T-helper 2 cell treated with Interferon-gamma antibody and Interleukin-4, amounts not matched to agents 5 μg/mL and 100 μg/mL, for 36 hours (primary cell): ENCODE measurements at regions not wholly inside any gene's neighbourhood (a gene's known extent, or its start where the extent isn't known, plus 50 kb on each side); places are given as distances from the start of the nearest gene placed in this dataset.

Source experiments
- DNase-seq: peaks from one replicate; pipeline ENCODE4 v3.0.0; 2021; ENCODE audit warnings: low spot score
- H3K27ac Mint-ChIP-seq: one replicate; pipeline ENCODE4 v1.8.0; 2021; ENCODE audit warnings: mild to moderate bottlenecking, mixed read lengths
- H3K27me3 Mint-ChIP-seq: one replicate; pipeline ENCODE4 v1.8.0; 2021; ENCODE audit warnings: low read depth, mixed read lengths
- H3K36me3 Mint-ChIP-seq: one replicate; pipeline ENCODE4 v1.8.0; 2021; ENCODE audit warnings: low read depth, mixed read lengths
- H3K4me1 Mint-ChIP-seq: one replicate; pipeline ENCODE4 v1.8.0; 2021; ENCODE audit warnings: low read depth, mixed read lengths
- H3K4me3 Mint-ChIP-seq: one replicate; pipeline ENCODE4 v1.8.0; 2022; ENCODE audit warnings: mild to moderate bottlenecking, moderate library complexity, mixed read lengths
- H3K9me3 Mint-ChIP-seq: one replicate; pipeline ENCODE4 v1.8.0; 2021; ENCODE audit warnings: mixed read lengths

- Mint-ChIP-seq H3K27me3 (no peaks in the 10 kb centered on the region), H3K4me1 (no peaks in the 10 kb centered on the region), H3K9me3 (peaks cover 31% of the 10 kb centered on the region), H3K27ac (no peak overlapping the region), H3K4me3 (no peak overlapping the region), H3K36me3 (no peaks in the 10 kb centered on the region)
- no peak for DNase-seq
Observed at GRCh38 chr13:90217275-90217674, 1130.2 kb upstream of the MIR17HG start.

GRCh38 chr13:90222758-90223157 lies 1124.7 kb upstream of the MIR17HG start:
- no peak overlapping the region for H3K4me3 Mint-ChIP-seq
- no peaks in the 10 kb centered on the region for H3K4me1 Mint-ChIP-seq
- DNase-seq, result no peak
- no peaks in the 10 kb centered on the region for H3K36me3 Mint-ChIP-seq
- H3K27ac Mint-ChIP-seq, result no peak overlapping the region
- no peaks in the 10 kb centered on the region for H3K27me3 Mint-ChIP-seq
- H3K9me3 Mint-ChIP-seq, result peaks cover 23% of the 10 kb centered on the region

GRCh38 chr13:90230311-90230710 lies 1117.2 kb upstream of the MIR17HG start:
- DNase-seq, result no peak
- Mint-ChIP-seq H3K9me3 (peaks cover 26% of the 10 kb centered on the region), H3K36me3 (no peaks in the 10 kb centered on the region), H3K4me3 (no peak overlapping the region), H3K27ac (no peak overlapping the region), H3K4me1 (no peaks in the 10 kb centered on the region), H3K27me3 (no peaks in the 10 kb centered on the region)

- H3K4me3 Mint-ChIP-seq, result no peak overlapping the region
- no peak for DNase-seq
- no peaks in the 10 kb centered on the region for H3K36me3 Mint-ChIP-seq
- no peaks in the 10 kb centered on the region for H3K27me3 Mint-ChIP-seq
- H3K27ac Mint-ChIP-seq, result no peak overlapping the region
- H3K9me3 Mint-ChIP-seq, result peaks cover 32% of the 10 kb centered on the region
- no peaks in the 10 kb centered on the region for H3K4me1 Mint-ChIP-seq
Observed at GRCh38 chr13:90232291-90232690, 1115.2 kb upstream of the MIR17HG start.

- H3K4me1 Mint-ChIP-seq, result no peaks in the 10 kb centered on the region
- peaks cover 37% of the 10 kb centered on the region for H3K9me3 Mint-ChIP-seq
- no peak for DNase-seq
- H3K4me3 Mint-ChIP-seq, result no peak overlapping the region
- no peak overlapping the region for H3K27ac Mint-ChIP-seq
- H3K27me3 Mint-ChIP-seq, result no peaks in the 10 kb centered on the region
- no peaks in the 10 kb centered on the region for H3K36me3 Mint-ChIP-seq
Observed at GRCh38 chr13:90233933-90234672, 1113.4 kb upstream of the MIR17HG start.

GRCh38 chr13:90237852-90238251 lies 1109.6 kb upstream of the MIR17HG start:
- Mint-ChIP-seq H3K27ac (no peak overlapping the region), H3K4me1 (no peaks in the 10 kb centered on the region), H3K27me3 (no peaks in the 10 kb centered on the region), H3K4me3 (no peak overlapping the region), H3K9me3 (peaks cover 32% of the 10 kb centered on the region), H3K36me3 (no peaks in the 10 kb centered on the region)
- no peak for DNase-seq

- no peak overlapping the region for H3K27ac Mint-ChIP-seq
- DNase-seq, result no peak
- no peaks in the 10 kb centered on the region for H3K27me3 Mint-ChIP-seq
- no peaks in the 10 kb centered on the region for H3K4me1 Mint-ChIP-seq
- H3K4me3 Mint-ChIP-seq, result no peak overlapping the region
- H3K9me3 Mint-ChIP-seq, result peaks cover 32% of the 10 kb centered on the region
- H3K36me3 Mint-ChIP-seq, result no peaks in the 10 kb centered on the region
Observed at GRCh38 chr13:90238413-90238812, 1109.1 kb upstream of the MIR17HG start.

GRCh38 chr13:90239130-90239529 lies 1108.4 kb upstream of the MIR17HG start:
- Mint-ChIP-seq H3K9me3 (peaks cover 32% of the 10 kb centered on the region), H3K4me1 (no peaks in the 10 kb centered on the region), H3K27ac (no peak overlapping the region), H3K27me3 (no peaks in the 10 kb centered on the region), H3K4me3 (no peak overlapping the region), H3K36me3 (no peaks in the 10 kb centered on the region)
- no peak for DNase-seq

- Mint-ChIP-seq H3K27ac (no peak overlapping the region), H3K4me1 (no peaks in the 10 kb centered on the region), H3K27me3 (no peaks in the 10 kb centered on the region), H3K9me3 (peaks cover 21% of the 10 kb centered on the region), H3K36me3 (no peaks in the 10 kb centered on the region), H3K4me3 (no peak overlapping the region)
- no peak for DNase-seq
Observed at GRCh38 chr13:90246005-90246404, 1101.5 kb upstream of the MIR17HG start.

GRCh38 chr13:90246687-90247345 lies 1100.7 kb upstream of the MIR17HG start:
- no peak for DNase-seq

GRCh38 chr13:90253806-90254205 lies 1093.7 kb upstream of the MIR17HG start:
- no peak for DNase-seq
- no peaks in the 10 kb centered on the region for H3K27me3 Mint-ChIP-seq
- no peak overlapping the region for H3K27ac Mint-ChIP-seq
- no peaks in the 10 kb centered on the region for H3K36me3 Mint-ChIP-seq
- H3K4me3 Mint-ChIP-seq, result no peak overlapping the region
- peaks cover 40% of the 10 kb centered on the region for H3K9me3 Mint-ChIP-seq
- H3K4me1 Mint-ChIP-seq, result no peaks in the 10 kb centered on the region

More at GRCh38 chr13:90246687-90247345, 1100.7 kb upstream of the MIR17HG start:
- H3K27me3 Mint-ChIP-seq, result no peaks in the 10 kb centered on the region
- peaks cover 25% of the 10 kb centered on the region for H3K9me3 Mint-ChIP-seq
- H3K36me3 Mint-ChIP-seq, result no peaks in the 10 kb centered on the region
- H3K4me1 Mint-ChIP-seq, result no peaks in the 10 kb centered on the region
- no peak overlapping the region for H3K4me3 Mint-ChIP-seq
- H3K27ac Mint-ChIP-seq, result no peak overlapping the region

GRCh38 chr13:90254437-90254836 lies 1093.0 kb upstream of the MIR17HG start:
- no peak for DNase-seq
- Mint-ChIP-seq H3K27me3 (no peaks in the 10 kb centered on the region), H3K27ac (no peak overlapping the region), H3K36me3 (no peaks in the 10 kb centered on the region), H3K4me1 (no peaks in the 10 kb centered on the region), H3K4me3 (no peak overlapping the region), H3K9me3 (peaks cover 40% of the 10 kb centered on the region)

- Mint-ChIP-seq H3K27ac (no peak overlapping the region), H3K36me3 (no peaks in the 10 kb centered on the region), H3K9me3 (peaks cover 47% of the 10 kb centered on the region), H3K27me3 (no peaks in the 10 kb centered on the region), H3K4me3 (no peak overlapping the region), H3K4me1 (no peaks in the 10 kb centered on the region)
- DNase-seq, result no peak
Observed at GRCh38 chr13:90256746-90257145, 1090.7 kb upstream of the MIR17HG start.

- H3K36me3 Mint-ChIP-seq, result no peaks in the 10 kb centered on the region
- no peak for DNase-seq
- H3K9me3 Mint-ChIP-seq, result peaks cover 50% of the 10 kb centered on the region
- H3K27ac Mint-ChIP-seq, result no peak overlapping the region
- H3K27me3 Mint-ChIP-seq, result no peaks in the 10 kb centered on the region
- no peaks in the 10 kb centered on the region for H3K4me1 Mint-ChIP-seq
- H3K4me3 Mint-ChIP-seq, result no peak overlapping the region
Observed at GRCh38 chr13:90258129-90258528, 1089.4 kb upstream of the MIR17HG start.
